K562 (cell line): ENCODE measurements at regions not wholly inside any gene's neighbourhood (a gene's known extent, or its start where the extent isn't known, plus 50 kb on each side); places are given as distances from the start of the nearest gene placed in this dataset.

Source experiments
- ATAC-seq: fragments of 200-7000 bp; cut with Tn5 transposase; 3 replicates; pipeline ENCODE4 v1.9.1; 2020; ENCODE audit warnings: moderate library complexity
- BruUV-seq: library from RNA; stranded (reverse); fragments of 400-500 nt; replicated peaks from 2 replicates; lab custom pipeline; 2021; lab: Mats Ljungman, UMichigan
- CTCF ChIA-PET: fragments of 300-600 bp; formaldehyde crosslinking; extraction: SDS; loops from one replicate; lab custom pipeline; 2021; ENCODE audit warnings: low intra/inter-chr PET ratio; lab: Yijun Ruan, JAX
- POLR2A ChIA-PET: fragments of 300-600, 350-650 bp; sonication (Branson Sonifier 250); formaldehyde crosslinking; extraction: SDS; loops from one replicate; lab custom pipeline; 2021; ENCODE audit warnings: antibody characterized with exemption, inconsistent platforms; lab: Yijun Ruan, JAX
- DNase-seq, 4 experiments: peaks; one replicate each; pipeline versions ENCODE4 v3.0.0 to v3.0.0-alpha.2; 2011 to 2018; ENCODE audit warnings: low spot score in 3 of 4, mixed read lengths in 3 of 4; ENCODE audit errors: extremely low read depth in 1 of 4
- FAIRE-seq: peaks from 2 replicates; lab custom pipeline; 2011; peaks lifted over from hg19 to GRCh38; lab: Jason Lieb, UNC
- H2AFZ ChIP-seq: 2 replicates; pipeline ENCODE4 v1.6.0; 2011; ENCODE audit warnings: low read depth, low read length, control low read depth, inconsistent platforms
- H3K27ac ChIP-seq: fragments of 200-600 bp; 3 replicates; pipeline ENCODE4 v1.8.0; 2011; ENCODE audit warnings: low read depth, mild to moderate bottlenecking, control low read depth, inconsistent platforms, low read length, moderate library complexity, mixed read lengths; ENCODE audit errors: extremely low read depth
- H3K27me3 ChIP-seq, 2 experiments: fragments of 300-600 bp in 1 of 2; 2 replicates in 1 of 2; 3 replicates in 1 of 2; pipeline versions ENCODE4 v1.6.0 to v1.8.0; 2011; ENCODE audit warnings: inconsistent platforms in 2 of 2, low read length in 2 of 2, mild to moderate bottlenecking in 1 of 2, mixed read lengths in 1 of 2, moderate library complexity in 1 of 2; ENCODE audit not compliant: control insufficient read depth in 2 of 2, insufficient read depth in 2 of 2
- H3K36me3 ChIP-seq: fragments of 300-600 bp; 3 replicates; pipeline ENCODE4 v1.8.0; 2011; ENCODE audit warnings: mild to moderate bottlenecking, low read length, inconsistent platforms; ENCODE audit not compliant: control insufficient read depth, insufficient read depth
- H3K4me1 ChIP-seq, 2 experiments: fragments of 200-600 bp in 1 of 2; replicated peaks in 1 of 2; 2 replicates in 1 of 2; 3 replicates in 1 of 2; pipeline versions ENCODE4 v1.5.1 to v1.8.0; 2011; ENCODE audit warnings: inconsistent platforms in 2 of 2, low read length in 2 of 2, mild to moderate bottlenecking in 1 of 2, mixed read lengths in 1 of 2, moderate library complexity in 1 of 2; ENCODE audit not compliant: control insufficient read depth in 2 of 2, insufficient read depth in 2 of 2
- H3K4me2 ChIP-seq: 2 replicates; pipeline ENCODE4 v1.6.1; 2011; ENCODE audit warnings: low read length, control low read depth, inconsistent platforms, mixed read lengths; ENCODE audit not compliant: insufficient read depth
- H3K4me3 ChIP-seq: fragments of 200-600 bp; sonication (generic), shearing (Covaris generic); 2 replicates; pipeline ENCODE4 v1.5.1; 2016; ENCODE audit warnings: control low read depth, inconsistent platforms
- H3K79me2 ChIP-seq: fragments of 200-600 bp; 3 replicates; pipeline ENCODE4 v1.8.0; 2011; ENCODE audit warnings: low read length, inconsistent platforms; ENCODE audit not compliant: control insufficient read depth, insufficient read depth
- H3K9ac ChIP-seq, 2 experiments: 2 replicates each; pipeline versions ENCODE4 v1.6.0 to v1.6.1; 2011; ENCODE audit warnings: low read depth in 2 of 2, low read length in 2 of 2, control low read depth in 1 of 2, inconsistent platforms in 1 of 2, mild to moderate bottlenecking in 1 of 2, mixed read lengths in 1 of 2; ENCODE audit not compliant: insufficient read depth in 1 of 2
- H3K9me1 ChIP-seq: one replicate; pipeline ENCODE4 v1.6.0; 2011; ENCODE audit warnings: inconsistent platforms, mild to moderate bottlenecking, low read length, moderate library complexity; ENCODE audit not compliant: control insufficient read depth, insufficient read depth
- H3K9me3 ChIP-seq: replicated peaks from 2 replicates; pipeline ENCODE4 v1.5.1; 2011; ENCODE audit warnings: low read depth, low read length, inconsistent platforms; ENCODE audit not compliant: control insufficient read depth, insufficient read depth
- H4K20me1 ChIP-seq: replicated peaks from 2 replicates; pipeline ENCODE4 v1.6.1; 2011; ENCODE audit warnings: low read length, inconsistent platforms, mixed read lengths; ENCODE audit not compliant: control insufficient read depth, insufficient read depth
- DACH1 ChIP-seq: fragments of 450-650 bp; IDR thresholded peaks from 2 replicates; pipeline ENCODE4 v1.6.1; 2018; ENCODE audit not compliant: partially characterized antibody
- FIP1L1 ChIP-seq: fragments of 200-400 bp; formaldehyde crosslinking; IDR thresholded peaks from 2 replicates; pipeline ENCODE4 v1.6.1; 2018; ENCODE audit warnings: mild to moderate bottlenecking, low read depth, low read length; ENCODE audit not compliant: poor library complexity, severe bottlenecking
- GABPA ChIP-seq: fragments of 200-800 bp; sonication (Bioruptor generic); conservative IDR thresholded peaks from 2 replicates; pipeline ENCODE4 v1.6.1; 2016; ENCODE audit warnings: low read depth, missing genetic modification characterization, missing compliant biosample characterization
- L3MBTL2 ChIP-seq: fragments of 450-650 bp; IDR thresholded peaks from 2 replicates; pipeline ENCODE4 v1.6.1; 2016; ENCODE audit warnings: mild to moderate bottlenecking, moderate library complexity
- POLR2A ChIP-seq: fragments of 450-650 bp; conservative IDR thresholded peaks from 2 replicates; pipeline ENCODE4 v1.6.1; 2016
- RUNX1 ChIP-seq: sonication (generic); IDR thresholded peaks from 2 replicates; pipeline ENCODE4 v1.6.1; 2016; ENCODE audit warnings: antibody characterized with exemption, low read depth
- TAF7 ChIP-seq: fragments of 450-650 bp; IDR thresholded peaks from 2 replicates; pipeline ENCODE4 v1.6.1; 2016; ENCODE audit warnings: missing genetic modification characterization, missing compliant biosample characterization
- TCF7L2 ChIP-seq: fragments of 150-350 bp; IDR thresholded peaks from 2 replicates; pipeline ENCODE4 v1.6.1; 2016; ENCODE audit warnings: low read depth, mild to moderate bottlenecking, low read length, moderate library complexity
- THAP12 ChIP-seq: fragments of 250-450 bp; sonication (Bioruptor Pico); IDR thresholded peaks from 2 replicates; pipeline ENCODE4 v1.9.0; 2021; ENCODE audit warnings: mild to moderate bottlenecking, inconsistent platforms
- XRCC5 ChIP-seq: fragments of 200-400 bp; formaldehyde crosslinking; IDR thresholded peaks from 2 replicates; pipeline ENCODE4 v1.6.1; 2017; ENCODE audit warnings: low read depth, mild to moderate bottlenecking, low read length
- YBX1 ChIP-seq: fragments of 450-650 bp; IDR thresholded peaks from 2 replicates; pipeline ENCODE4 v1.7.1; 2016; ENCODE audit warnings: mild to moderate bottlenecking
- ZNF668 ChIP-seq: fragments of 250-450 bp; sonication (Bioruptor Pico); IDR thresholded peaks from 2 replicates; pipeline ENCODE4 v1.8.0; 2022; ENCODE audit warnings: mild to moderate bottlenecking, inconsistent platforms
- WGBS: fragments of 100-300 bp; shearing (Covaris generic); methylation state at CpG from one replicate; pipeline ENCODE4 v1.1.6; 2016; ENCODE audit warnings: low coverage, mixed read lengths; ENCODE audit not compliant: insufficient coverage; ENCODE audit errors: missing lambda C conversion rate; 5-methylcytosine and 5-hydroxymethylcytosine counted together
- in situ Hi-C: fragments of 300-500 bp; cut with MboI; formaldehyde crosslinking; loops from 4 replicates; pipeline ENCODE4 v1.15.0; 2018; ENCODE audit warnings: inconsistent platforms, mixed read lengths
- intact Hi-C: fragments of 100-400 bp; cut with micrococcal nuclease; formaldehyde crosslinking; loops from 2 replicates; pipeline ENCODE4 v1.14.2; 2022
- TF ChIP-seq, protein P1 (sequence below): fragments of 250-450 bp; sonication (Bioruptor Pico); IDR thresholded peaks from 2 replicates; pipeline ENCODE4 v1.5.0; 2021

DNA sequence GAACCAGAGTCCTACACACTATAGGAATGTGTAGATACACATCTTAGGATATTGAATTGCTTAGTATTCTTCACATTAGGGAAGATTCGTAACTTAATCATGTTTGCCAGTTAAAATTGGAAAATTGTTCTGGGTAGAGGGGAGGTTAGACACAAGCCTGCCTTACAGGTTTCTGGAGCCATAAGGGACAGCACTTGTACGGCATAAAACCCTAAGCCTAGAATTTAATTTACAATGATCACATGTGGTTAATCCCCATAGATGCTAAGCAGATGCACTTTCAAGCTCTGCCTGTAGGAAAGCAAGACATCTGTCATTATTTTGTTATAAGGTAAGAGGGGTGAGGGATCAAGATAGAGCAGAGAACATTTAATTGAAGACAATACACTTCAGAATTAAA, 820.7 kb downstream of the NCAM2 start:
- H3K9ac ChIP-seq = no peak overlapping the region
- in situ Hi-C loops (no loop called here), intact Hi-C loops (no loop called here)
- TF ChIP-seq L3MBTL2 = no peak
- H2AFZ ChIP-seq = no peak overlapping the region
- no peaks in the 10 kb centered on the region for H3K9me1 ChIP-seq
- no peaks in the 10 kb centered on the region for H3K4me1 ChIP-seq
- ATAC-seq (no peak), DNase-seq (no peak), FAIRE-seq (no peak)
- CTCF ChIA-PET = no interaction called here
- H4K20me1 ChIP-seq = no peaks in the 10 kb centered on the region
- H3K9me3 ChIP-seq = no peaks in the 10 kb centered on the region
- H3K27ac ChIP-seq = no peak overlapping the region
- no peaks in the 10 kb centered on the region for H3K36me3 ChIP-seq
- H3K4me2 ChIP-seq = no peak overlapping the region
- WGBS = 0% methylated on average over 2 of the region's 2 CpGs
- BruUV-seq = no TSS peak
- H3K4me3 ChIP-seq = no peak overlapping the region
- POLR2A ChIA-PET = no interaction called here
- H3K27me3 ChIP-seq = no peaks in the 10 kb centered on the region
- no peaks in the 10 kb centered on the region for H3K79me2 ChIP-seq

- no peak overlapping the region for H2AFZ ChIP-seq
- ChIA-PET POLR2A (no interaction called here), CTCF (no interaction called here)
- no peaks in the 10 kb centered on the region for H3K9me3 ChIP-seq
- in situ Hi-C loops (no loop called here), intact Hi-C loops (no loop called here)
- H3K4me1 ChIP-seq = no peaks in the 10 kb centered on the region
- no peak for FAIRE-seq
- no peak for DNase-seq
- no peaks in the 10 kb centered on the region for H4K20me1 ChIP-seq
- ATAC-seq = no peak
- H3K27me3 ChIP-seq = no peaks in the 10 kb centered on the region
- BruUV-seq = no TSS peak
- no peak overlapping the region for H3K27ac ChIP-seq
- H3K9ac ChIP-seq = no peak overlapping the region
- no peak overlapping the region for H3K4me2 ChIP-seq
- no peaks in the 10 kb centered on the region for H3K36me3 ChIP-seq
- no peaks in the 10 kb centered on the region for H3K79me2 ChIP-seq
- TF ChIP-seq ZNF668 (CRISPR knock-in tag) = no peak
- no peak for TF ChIP-seq DACH1
- no peak for TF ChIP-seq XRCC5
- no peak for TF ChIP-seq FIP1L1
- no peak for TF ChIP-seq YBX1
- TF ChIP-seq THAP12 (CRISPR knock-in tag) = no peak
- no peak for TF ChIP-seq TAF7 (tag)
- TF ChIP-seq RUNX1 = no peak
- TF ChIP-seq TCF7L2 = no peak
- no peak for TF ChIP-seq GABPA (tag)
- TF ChIP-seq POLR2A = no peak
- TF ChIP-seq, protein P1, sequence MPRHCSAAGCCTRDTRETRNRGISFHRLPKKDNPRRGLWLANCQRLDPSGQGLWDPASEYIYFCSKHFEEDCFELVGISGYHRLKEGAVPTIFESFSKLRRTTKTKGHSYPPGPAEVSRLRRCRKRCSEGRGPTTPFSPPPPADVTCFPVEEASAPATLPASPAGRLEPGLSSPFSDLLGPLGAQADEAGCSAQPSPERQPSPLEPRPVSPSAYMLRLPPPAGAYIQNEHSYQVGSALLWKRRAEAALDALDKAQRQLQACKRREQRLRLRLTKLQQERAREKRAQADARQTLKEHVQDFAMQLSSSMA (CRISPR knock-in tag) = no peak
- TF ChIP-seq, all 486 proteins: peak for 0
- H3K4me3 ChIP-seq = no peak overlapping the region
- WGBS = 0% methylated on average over 1 of the region's 1 CpG
- no peaks in the 10 kb centered on the region for H3K9me1 ChIP-seq
These were observed 829.9 kb downstream of the NCAM2 start for GRCh38 chr21:21828130-21828529.
